HG02763 (cell line): ENCODE measurements at regions not wholly inside any gene's neighbourhood (a gene's known extent, or its start where the extent isn't known, plus 50 kb on each side); places are given as distances from the start of the nearest gene placed in this dataset.

Experiments used
- ATAC-seq: cut with Tn5 transposase; IDR thresholded peaks from one replicate; pipeline ENCODE4 v1.9.1; 2021; ENCODE audit warnings: mild to moderate bottlenecking, moderate library complexity; ENCODE audit not compliant: unreplicated experiment

DNA sequence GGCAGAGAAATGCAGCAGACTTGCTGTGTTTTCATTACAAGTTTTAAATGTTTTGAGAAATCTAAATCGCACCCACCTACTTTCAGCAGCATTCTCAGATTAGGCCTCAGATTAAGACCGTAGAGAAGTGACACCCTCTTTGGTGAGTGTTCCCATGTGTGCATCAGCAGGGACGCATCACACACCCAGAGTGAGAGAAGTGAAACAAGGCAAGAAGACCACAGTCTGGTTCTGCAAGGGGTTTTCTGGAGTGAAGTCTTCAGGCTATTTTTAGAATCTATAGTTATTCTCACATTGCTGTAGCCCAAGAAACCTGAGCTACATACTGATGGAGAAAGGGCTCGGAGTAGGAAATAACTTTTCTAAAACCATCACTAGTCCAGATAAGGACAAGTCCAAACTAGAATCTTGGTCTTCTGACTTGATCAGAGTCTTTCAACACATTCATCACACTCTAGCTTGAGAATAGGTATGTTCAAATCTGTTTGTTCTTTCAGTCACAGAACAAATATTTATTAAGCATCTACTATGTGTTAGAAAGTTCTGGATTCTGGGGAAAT, 1216.6 kb upstream of the PIK3C3 start:
- ATAC-seq: no peak

DNA sequence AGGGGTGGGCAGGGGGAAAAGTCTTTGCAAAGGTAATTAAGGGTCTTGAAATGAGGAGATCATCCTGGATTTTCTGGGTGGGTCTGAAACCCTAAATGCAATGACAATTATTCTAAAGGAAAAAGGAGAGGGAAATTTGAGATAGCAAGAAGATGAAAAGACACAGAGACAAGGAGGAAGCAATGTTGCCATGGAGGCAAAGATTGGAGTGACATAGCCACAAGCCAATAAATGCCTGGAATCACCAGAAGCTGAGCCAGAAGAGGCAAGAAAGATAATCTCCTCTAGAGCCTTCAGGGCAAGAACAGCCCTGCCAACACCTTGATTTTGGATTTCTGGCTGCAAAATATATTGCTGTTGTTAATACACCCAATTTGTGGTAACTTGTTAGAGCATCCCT, 1246.3 kb upstream of the PIK3C3 start:
- ATAC-seq: no peak

DNA sequence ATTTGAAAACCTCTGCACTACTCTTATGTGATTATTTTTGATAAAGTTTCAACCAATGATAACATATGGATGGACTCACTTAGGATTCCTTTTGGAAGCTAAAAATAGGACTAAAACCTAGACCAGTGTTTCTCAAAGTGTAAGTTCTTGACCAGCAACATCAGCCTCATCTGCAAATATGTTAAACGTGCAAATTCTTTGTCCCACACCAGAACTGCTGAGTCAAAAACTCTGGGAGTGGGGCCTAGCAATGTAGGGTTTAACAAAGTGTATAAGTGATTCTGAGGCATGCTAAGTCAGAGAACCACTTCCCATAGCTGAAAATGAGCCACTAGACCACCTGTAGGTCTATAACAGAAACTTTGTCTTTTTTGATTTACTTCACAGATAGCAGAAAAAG, 1247.2 kb upstream of the PIK3C3 start:
- no peak for ATAC-seq

DNA sequence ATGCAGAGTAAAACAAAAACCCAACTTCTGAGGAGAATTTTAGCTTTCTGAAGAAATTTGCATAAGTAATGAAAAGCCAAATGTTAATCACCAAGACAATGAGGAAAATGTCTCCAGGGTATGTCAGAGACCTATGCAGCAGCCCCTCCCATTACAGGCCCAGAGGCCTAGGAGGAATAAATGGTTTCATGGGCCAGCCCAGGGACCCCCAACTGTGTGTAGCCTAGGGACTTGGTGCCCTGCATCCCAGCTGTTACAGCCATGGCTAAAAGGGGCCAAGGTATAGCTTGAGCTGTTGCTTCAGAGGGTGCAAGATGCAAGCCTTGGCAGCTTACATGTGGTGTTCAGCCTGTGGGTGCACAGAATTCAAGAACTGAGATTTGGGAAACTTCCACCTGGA, 1256.9 kb upstream of the PIK3C3 start:
- no peak for ATAC-seq

DNA sequence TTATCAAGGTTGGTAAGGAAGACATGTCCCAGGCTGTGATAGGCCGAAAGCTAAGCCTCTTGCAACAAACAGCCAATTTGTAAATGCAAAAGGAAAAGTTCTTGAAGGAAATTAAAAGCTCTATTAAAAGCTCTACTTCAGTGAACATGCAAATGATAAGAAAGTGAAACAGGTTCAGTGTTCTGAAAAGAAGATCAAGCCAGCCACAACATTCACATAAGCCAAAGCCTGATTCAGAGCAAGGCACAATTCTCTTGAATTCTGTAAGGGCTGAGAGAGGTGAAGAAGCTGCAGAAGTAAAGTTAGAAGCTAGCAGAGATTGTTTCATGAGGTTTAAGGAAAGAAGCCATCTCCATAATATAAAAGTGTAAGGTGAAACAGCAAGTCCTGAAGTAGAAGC, 1259.5 kb upstream of the PIK3C3 start:
- no peak for ATAC-seq

DNA sequence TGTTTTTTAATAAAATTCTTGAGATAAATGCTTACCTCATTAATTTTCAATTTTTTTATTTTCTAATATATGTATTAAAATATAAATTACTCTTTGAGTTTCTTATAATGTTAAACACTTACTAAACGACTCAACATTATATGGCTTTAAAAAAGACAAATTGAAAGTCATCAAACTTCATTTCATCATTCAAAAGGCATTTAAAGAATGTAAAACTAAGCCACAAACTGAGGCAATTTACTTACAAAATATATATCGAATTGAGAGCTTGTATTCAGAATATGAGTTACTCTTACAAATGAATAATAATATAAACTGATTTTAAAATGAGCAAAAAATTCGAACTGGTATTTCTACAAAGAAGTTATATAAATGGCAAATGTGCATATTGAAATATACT, 1262.2 kb upstream of the PIK3C3 start:
- ATAC-seq: no peak

DNA sequence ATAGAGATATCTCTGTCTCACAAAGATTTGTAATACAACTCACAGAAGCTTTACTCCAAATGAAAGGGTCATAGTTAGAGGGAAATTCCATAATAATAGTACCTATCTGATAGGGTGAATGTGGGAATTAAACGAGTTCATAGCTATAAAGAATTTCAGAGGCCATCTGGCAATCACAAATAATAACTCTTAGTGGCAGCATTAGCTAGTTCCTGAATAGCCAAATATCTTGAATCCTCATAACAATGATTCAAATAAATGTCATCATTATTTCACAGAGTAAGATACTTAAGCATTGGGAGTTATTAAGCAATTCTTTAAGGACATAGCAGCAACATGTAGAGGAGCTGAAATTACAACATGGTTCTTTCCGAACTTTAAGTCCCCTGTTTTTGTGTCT, 1265.0 kb upstream of the PIK3C3 start:
- no peak for ATAC-seq

DNA sequence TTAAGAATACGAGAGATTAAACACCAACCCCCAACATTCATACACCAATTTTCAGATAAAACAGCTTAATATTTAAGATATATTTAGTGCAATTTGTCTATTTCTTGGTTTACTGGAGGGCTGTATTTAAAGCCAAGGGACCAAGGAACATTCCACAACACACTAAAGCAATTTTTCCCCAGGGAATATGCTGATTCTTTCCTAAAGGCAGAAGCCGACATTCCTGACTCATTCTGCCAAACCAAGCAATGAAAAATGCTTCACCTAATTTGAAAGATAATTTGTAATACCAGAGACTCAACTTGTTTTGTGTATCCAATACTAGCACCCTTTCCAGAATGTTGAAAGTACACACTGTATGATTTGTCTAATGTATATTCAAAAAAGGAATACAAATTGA, 1267.6 kb upstream of the PIK3C3 start:
- no peak for ATAC-seq

DNA sequence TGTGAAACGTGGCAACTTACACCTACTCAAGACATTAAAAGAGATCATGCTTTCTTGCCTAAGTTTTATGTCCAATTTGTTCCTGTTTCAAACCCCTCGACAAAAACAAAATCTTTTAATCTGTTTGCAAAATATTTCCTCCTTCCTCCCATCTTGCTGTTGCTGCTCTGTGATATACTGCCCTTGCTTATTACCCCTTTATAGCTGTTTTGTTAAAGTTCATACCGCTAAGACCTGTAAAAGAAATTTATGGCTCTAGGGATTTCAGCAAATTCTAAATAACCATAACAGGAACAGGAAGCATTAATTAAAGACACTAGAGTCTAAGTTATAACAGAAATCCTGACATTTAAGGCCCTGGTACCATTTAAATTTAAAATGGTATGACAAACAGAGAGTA, 1268.2 kb upstream of the PIK3C3 start:
- ATAC-seq: no peak

DNA sequence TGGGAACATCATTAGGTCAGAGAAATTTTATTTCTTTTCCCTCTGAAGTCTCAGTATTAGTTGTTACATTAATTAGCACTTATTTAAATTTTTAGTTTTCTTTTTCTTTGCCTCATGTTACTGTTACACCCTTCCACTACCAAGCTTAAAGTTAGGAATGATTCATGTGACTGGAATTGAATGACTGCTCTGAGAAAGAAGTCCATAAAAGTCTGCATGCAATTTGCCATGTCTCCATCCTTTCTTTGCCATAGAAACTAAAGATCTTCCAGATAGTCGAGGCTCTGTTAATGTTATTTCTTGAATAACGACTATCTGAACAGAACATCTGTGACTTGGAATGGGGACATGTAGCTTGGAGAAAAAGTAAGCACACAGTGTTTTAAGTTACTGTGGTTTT, 1269.8 kb upstream of the PIK3C3 start:
- ATAC-seq: no peak

DNA sequence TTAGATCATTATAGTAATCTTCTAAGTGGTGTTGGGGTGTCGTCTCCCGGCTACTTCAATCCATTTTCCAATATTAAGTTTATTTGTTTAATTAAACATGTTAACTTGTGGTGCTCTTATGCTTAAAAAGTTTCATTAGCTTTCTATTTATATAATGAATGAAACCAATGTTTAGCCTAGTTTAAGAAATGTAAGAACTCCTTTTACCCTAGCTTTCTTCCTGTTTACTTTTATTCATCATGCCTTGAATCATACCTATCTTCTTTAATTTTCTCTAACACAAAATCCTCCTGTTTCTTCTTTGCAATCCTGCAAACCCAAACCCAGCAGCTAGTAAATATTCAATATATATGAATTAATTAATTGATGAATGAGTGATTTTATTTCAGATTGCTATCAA, 1276.7 kb upstream of the PIK3C3 start:
- no peak for ATAC-seq

DNA sequence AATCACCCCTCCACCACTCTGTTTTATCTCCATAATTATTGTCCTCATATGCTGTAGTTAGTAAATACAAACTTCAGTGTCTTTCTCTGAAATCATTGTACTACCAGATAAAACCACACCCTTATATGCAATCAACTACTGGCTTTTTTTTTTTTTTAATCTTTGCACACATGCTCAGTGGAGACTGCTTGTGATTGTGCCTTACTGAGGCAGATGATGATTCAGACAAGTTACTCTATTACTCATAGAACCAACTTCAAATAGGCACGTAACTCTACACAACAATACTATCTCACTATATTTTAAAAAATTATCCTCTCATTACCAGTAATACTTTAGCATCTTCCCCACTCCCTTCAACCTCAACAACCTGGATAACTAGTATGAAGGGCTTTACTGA, 1278.4 kb upstream of the PIK3C3 start:
- no peak for ATAC-seq

DNA sequence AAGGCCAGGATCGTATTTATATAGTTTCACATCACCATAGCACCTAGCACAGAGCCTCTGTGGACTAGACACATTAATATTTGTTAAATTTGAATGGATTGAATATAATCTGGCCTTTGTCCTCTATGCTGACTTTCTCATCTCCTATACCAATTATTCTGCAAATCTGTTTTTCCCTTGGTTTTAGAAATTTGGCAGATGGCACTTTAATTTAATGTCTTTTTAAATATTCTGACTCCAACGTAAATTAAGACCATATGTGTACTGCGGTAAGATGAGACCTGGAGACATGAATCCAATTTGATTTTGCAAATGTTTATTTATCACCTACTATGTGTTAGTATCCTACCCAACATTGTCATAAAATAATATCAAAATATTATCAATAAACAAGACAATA, 1281.9 kb upstream of the PIK3C3 start:
- no peak for ATAC-seq

DNA sequence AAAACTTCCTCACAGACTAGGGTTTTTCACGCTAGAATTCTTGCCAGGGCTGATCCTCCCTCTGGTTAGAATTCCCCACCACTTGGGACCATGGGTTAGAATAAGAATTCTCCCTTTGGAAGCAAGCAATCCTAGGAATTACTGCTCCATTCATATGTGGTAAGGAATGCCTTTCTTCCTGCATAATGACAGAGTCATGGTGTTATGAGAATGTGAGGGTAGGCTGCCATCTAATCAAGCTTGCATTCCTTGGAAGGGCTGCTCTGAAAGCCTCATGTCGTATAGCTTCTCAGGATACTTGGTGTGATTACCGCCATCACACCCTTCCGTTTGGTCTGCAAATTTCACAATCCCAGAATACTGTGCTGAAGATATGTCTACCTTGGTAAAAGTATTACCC, 1282.4 kb upstream of the PIK3C3 start:
- no peak for ATAC-seq

DNA sequence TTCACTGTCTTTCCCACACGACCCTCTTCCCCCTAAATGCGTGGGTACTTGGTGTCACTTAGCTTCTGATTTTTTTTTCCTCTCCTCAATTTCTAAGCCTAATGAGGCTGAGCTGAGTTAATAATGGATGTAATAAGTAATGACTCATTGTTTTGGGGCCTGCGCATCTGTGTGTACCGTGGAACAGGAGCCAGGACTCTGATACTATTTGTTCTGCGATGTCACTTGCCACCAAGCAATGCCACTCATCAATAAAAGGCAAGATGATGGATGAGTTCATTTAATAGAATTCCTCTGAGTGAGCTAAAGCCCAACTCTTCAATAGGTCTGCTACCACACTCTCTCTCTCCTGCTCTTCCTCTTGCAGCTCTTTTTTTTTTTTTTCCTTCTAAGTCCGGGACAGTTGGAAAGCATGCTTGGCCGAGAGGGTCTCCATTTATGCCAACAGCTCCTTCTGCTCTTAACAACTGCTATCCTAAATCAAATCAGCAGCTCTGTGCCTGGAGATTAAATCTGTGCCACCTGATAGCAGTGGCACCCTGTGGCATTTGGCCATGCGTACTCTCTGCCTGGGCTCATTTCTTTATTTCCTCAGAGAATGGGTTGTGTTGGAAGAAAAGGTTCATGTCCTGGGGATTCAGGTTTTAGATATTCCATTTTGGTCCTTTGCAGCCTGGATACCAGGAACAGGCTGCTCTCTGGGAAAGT, 1284.2 kb upstream of the PIK3C3 start:
- ATAC-seq: no peak

DNA sequence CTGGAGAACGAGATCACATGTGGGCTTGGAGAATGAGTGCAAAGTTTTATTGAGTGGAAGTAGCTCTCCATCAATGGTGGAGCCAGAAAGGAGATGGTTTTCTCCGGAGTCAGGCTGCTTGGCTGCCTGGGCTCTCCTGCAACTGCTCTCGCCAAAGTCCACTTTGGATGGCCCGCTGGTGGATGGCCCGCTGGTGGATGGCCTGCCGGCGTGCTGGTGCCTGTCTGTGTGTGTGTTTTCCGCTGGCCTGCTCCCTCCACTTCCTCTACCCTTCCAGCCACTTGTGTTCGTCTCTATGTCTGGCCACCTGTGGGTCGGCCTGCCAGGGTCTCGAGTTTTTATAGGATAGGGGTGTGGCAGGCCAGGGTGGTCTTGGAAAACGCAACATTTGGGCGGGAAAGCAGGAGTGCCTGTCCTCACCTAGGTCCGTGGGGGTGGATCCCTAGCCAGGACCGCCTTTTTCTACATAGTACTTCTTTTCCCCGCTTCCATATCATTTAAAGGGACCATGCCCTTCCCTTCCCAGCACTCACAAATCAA, 1292.1 kb upstream of the PIK3C3 start:
- ATAC-seq: no peak

DNA sequence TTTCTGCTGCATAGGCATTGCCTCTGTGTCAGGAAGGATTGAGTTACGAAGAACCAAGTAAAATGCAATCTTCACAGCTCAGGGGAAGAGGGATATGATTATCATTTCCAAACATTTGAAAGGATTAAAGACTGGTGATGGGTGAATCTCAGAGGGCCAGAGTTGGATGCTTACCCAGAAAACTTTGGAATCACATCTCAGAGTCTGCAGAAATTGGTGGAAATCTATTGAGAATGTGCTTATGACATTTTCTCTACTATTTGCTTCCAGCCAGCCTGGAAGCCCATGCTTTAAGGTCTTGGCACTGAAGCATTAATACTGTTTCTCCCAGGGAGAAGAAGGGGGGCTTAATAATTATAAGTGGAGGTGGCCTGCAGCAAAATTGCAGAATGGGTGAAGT, 1301.4 kb upstream of the PIK3C3 start:
- ATAC-seq: no peak

DNA sequence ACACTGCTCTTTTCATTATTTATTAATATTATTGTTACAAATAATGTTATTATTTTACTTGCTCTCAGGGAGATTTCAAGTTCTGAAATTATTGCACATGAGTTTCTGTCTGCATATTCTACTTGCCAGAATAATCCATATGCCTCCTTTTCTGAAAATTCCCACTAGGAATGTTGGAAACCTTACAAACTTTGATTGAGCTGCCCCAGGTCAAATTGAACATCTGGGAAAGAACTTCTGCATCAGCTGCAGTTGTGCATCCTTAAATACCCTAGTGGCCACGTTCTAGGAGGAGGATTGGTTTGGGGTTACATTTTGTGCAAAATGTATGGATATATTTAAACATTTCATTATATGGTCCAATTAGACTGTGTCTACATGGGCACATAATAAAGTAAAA, 1302.7 kb upstream of the PIK3C3 start:
- no peak for ATAC-seq

DNA sequence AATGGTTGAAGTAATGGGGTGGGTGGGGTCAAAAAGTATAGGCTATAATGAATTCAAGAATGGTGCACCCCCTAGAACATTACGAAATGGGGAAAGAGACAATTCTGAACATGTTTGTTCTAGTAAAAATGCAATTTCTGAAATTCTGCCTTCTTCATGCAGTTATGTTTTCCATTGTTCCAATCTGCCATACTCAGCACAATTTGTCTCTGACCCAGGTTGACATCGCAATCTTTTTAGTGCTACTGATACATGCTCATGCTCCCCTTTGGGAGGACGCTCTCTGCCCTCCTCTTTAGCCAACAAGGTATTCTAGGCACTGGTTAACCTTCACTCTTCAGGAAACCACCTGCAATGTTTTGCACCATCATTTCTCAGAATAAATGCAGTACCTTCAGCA, 1303.9 kb upstream of the PIK3C3 start:
- no peak for ATAC-seq

DNA sequence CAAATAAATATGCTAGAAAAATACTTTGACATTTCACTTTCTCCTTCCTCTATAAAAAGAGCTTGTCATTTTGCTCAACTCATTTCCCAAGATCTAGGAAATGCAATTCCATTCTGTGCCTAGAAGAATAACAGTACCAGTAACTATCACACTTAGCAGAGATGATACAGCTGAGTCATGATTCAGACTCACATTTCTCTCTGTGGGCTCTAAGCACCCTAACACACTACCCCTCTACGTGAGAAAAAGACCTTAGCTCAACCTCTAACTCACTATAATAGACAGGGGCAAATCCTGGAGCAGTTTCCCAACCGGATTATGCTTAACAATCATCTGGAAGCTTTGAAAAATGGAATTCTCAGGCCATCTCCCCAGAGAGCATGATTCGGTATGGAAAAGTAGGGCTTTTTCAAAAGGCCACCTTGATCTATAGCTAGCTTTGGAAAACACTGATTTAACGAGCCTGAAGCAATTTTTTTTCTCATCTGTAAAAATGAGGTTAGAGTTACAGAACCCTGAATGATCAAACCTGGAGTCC, 1312.3 kb upstream of the PIK3C3 start:
- ATAC-seq: no peak

DNA sequence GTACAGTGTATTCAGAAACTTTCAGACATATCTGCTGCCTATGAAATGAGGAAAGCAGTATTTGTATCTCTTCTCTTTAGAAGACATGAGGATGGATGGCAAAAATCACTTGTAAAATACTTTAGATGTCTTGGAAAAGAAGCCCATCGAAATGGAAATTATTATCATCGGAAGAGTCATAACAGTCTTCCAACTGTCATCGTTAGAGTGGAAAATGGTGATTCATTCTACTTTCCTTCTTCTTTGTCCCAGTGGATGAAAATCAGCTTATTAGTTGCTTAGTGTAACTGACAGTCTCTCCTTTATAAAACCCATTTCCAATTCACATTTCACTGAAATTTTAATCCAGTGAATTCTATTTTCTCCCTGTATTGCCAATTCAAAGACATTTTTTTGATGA, 1323.7 kb upstream of the PIK3C3 start:
- ATAC-seq: no peak

DNA sequence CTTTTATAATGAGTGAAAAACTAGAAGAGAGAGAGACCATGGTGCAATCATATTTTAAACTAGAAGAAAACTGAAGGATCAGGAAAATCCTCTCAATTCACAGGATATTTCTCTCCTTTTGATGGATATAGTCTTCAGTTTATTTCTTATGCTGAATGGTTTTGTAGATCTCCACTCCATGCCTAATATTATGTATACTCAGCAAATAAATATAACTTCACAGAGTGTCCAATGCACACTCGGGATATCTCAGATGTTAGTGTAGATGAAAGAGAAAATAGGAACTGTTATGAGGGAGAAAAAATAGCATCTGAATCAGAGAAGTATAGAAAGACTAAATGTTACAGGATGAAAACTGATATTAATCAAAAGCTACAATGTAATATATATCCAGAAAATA, 1324.5 kb upstream of the PIK3C3 start:
- ATAC-seq: no peak

DNA sequence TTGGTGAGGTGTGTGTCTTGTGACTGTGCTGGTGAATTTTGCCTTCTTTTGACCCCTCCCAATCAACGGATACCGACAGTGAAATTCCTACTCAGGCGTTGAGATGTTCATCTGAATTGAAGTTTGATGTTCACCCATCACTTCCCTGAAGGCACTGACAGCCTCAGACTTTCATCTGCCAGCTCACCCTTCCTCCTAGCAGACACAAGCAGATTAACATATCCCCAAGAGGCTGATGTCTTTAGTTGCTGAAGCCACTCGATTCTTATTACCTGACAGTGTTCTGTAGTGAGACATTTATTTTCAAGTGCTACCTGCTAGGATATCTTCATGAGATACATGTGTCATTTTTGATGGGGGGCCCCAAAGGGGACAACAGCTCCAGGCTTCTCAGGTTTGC, 1330.1 kb upstream of the PIK3C3 start:
- ATAC-seq: no peak
